ENCODE measurements at regions not wholly inside any gene's neighbourhood (a gene's known extent, or its start where the extent isn't known, plus 50 kb on each side); places are given as distances from the start of the nearest gene placed in this dataset.

DNA sequence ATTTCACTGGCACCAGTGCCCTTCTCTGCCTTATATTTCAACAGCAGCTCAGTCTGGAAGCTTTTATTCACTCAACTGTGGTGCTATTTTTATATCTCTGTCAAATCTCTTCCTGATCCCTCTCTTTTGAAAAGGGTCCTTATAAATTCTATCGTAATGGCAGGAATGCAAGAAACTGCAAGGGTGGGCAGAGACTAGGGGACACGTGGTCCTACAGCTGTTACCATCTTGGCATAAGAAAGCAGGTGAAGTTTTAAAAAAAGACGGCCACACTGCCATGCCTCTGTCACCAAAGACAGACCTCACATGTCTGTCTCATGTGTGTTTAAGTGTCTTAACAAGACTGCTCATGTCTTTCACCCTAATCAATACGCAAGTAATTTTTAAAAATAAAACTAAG lies 368.4 kb upstream of the CDH11 start:
- DNase-seq (ENCODE audit: low spot score in 2 of 2) (no peak), ATAC-seq (ENCODE audit: low read depth) (no peak)
- no peak overlapping the region for H3K4me3 Mint-ChIP-seq
- H3K27me3 Mint-ChIP-seq, result no peaks in the 10 kb centered on the region
- peaks cover 7% of the 10 kb centered on the region for H3K9me3 Mint-ChIP-seq
- H3K4me1 Mint-ChIP-seq, result no peaks in the 10 kb centered on the region
- no peaks in the 10 kb centered on the region for H3K36me3 Mint-ChIP-seq
- no peak overlapping the region for H3K27ac Mint-ChIP-seq

GRCh38 chr16:65489531-65490023 lies 367.7 kb upstream of the CDH11 start:
- H3K4me3 Mint-ChIP-seq, result no peak overlapping the region
- H3K4me1 Mint-ChIP-seq, result no peaks in the 10 kb centered on the region
- no peak overlapping the region for H3K27ac Mint-ChIP-seq
- no peaks in the 10 kb centered on the region for H3K27me3 Mint-ChIP-seq
- DNase-seq (ENCODE audit: low spot score in 2 of 2) (no peak), ATAC-seq (ENCODE audit: low read depth) (no peak)
- H3K36me3 Mint-ChIP-seq, result no peaks in the 10 kb centered on the region
- H3K9me3 Mint-ChIP-seq, result peaks cover 7% of the 10 kb centered on the region

DNA sequence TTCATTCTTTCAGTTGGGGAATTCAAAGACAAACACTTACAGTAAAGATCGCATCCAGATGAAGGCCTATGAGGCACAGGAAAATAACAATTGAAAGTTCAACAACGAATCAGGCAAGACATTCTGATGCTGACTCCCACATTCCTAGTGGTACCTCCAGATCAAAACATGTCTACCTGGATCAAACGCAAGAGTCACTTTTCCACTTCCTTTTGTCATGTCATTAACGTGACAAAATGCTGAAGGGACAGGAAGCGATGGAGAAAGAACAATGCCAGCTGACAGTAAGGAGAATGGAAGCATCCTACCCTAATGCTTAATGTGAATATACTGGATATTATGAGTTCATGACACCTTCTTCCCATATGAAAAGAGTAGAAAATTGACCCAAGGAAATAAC lies 365.4 kb upstream of the CDH11 start:
- H3K27ac Mint-ChIP-seq, result no peak overlapping the region

GRCh38 chr16:65481956-65482355 lies 360.1 kb upstream of the CDH11 start:
- ATAC-seq (ENCODE audit: low read depth), result no peak
- DNase-seq (ENCODE audit: low spot score in 2 of 2), result no peak
- Mint-ChIP-seq H3K36me3 (no peaks in the 10 kb centered on the region), H3K27ac (no peak overlapping the region), H3K4me1 (no peaks in the 10 kb centered on the region), H3K9me3 (peaks cover 1% of the 10 kb centered on the region), H3K27me3 (no peaks in the 10 kb centered on the region), H3K4me3 (no peak overlapping the region)

More for the DNA sequence above, 365.4 kb upstream of the CDH11 start:
- Mint-ChIP-seq H3K9me3 (peaks cover 5% of the 10 kb centered on the region), H3K4me3 (no peak overlapping the region), H3K4me1 (no peaks in the 10 kb centered on the region), H3K36me3 (no peaks in the 10 kb centered on the region), H3K27me3 (no peaks in the 10 kb centered on the region)
- no peak for ATAC-seq (ENCODE audit: low read depth)
- DNase-seq (ENCODE audit: low spot score in 2 of 2), result no peak

DNA sequence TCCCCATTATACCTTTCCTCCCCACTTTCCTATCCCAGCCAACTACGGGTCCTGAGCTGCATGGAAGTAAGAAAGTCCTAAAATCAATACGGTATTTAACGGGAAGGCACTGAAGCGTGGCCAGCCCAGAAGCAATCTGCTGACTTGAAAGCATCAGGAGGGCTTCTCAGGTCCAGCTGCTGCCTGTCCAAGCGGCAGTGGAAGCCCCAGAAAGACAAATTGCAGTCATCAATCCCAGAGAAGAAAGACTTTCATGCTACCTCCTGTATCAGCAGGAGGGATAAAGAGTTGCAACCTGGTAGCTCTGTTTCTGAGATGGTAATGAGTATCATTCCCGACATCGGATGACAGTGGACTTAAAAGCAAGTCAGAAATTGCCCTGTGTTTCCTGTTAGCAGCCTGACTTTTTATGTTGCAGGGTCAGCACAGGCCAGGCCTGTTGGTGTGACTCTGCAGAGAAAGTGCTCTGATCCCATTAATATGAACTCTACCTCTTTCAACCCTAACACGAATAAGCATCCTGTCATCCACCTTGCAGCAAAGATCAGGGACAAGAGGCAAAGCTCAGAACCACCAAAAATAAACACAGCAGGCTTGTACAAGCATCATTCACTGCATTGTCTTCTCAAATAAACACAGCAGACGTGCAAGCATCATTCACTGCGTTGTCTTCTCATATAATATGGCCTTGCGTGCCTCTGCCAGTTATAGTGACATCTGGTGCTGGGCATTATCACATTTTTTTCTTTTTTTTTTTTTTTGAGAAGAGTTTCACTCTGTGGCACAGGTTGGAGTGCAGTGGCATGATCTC lies 358.6 kb upstream of the CDH11 start:
- ATAC-seq (ENCODE audit: low read depth), result no peak
- Mint-ChIP-seq H3K4me1 (no peaks in the 10 kb centered on the region), H3K4me3 (no peak overlapping the region), H3K27ac (no peak overlapping the region), H3K27me3 (no peaks in the 10 kb centered on the region), H3K36me3 (no peaks in the 10 kb centered on the region), H3K9me3 (peaks cover 3% of the 10 kb centered on the region)
- DNase-seq (ENCODE audit: low spot score in 2 of 2), result no peak

DNA sequence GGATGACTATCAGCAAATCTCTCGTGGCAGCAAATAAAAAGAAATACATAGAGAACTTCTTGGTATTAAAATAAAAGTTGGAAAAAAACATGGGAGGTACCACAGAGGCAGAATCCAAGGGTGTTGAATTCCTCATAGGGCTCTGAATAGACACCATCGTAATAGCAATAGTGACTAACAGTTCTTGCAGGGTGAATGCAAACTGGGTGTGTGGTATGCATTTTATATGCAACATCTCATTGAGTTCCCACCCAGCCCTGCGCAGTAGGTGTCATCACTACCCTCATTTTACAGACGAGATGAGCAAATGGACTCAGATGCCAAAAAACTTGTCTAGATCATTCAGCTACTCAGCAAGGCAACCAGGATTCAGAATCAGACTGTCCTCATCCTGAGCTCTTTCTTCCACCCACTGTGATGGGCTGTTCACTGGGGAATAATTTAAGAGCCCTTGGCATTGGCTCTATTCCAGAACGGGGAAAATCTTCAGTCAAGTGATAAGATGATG lies 354.6 kb upstream of the CDH11 start:
- Mint-ChIP-seq H3K9me3 (peaks cover 3% of the 10 kb centered on the region), H3K27me3 (no peaks in the 10 kb centered on the region), H3K4me3 (no peak overlapping the region), H3K4me1 (no peaks in the 10 kb centered on the region), H3K36me3 (no peaks in the 10 kb centered on the region), H3K27ac (no peak overlapping the region)
- no peak for DNase-seq (ENCODE audit: low spot score in 2 of 2)
- no peak for ATAC-seq (ENCODE audit: low read depth)

- H3K4me1 Mint-ChIP-seq, result no peaks in the 10 kb centered on the region
- H3K4me3 Mint-ChIP-seq, result no peak overlapping the region
- peaks cover 3% of the 10 kb centered on the region for H3K9me3 Mint-ChIP-seq
- H3K27ac Mint-ChIP-seq, result no peak overlapping the region
- ATAC-seq (ENCODE audit: low read depth) (no peak), DNase-seq (ENCODE audit: low spot score in 2 of 2) (no peak)
- H3K27me3 Mint-ChIP-seq, result no peaks in the 10 kb centered on the region
- no peaks in the 10 kb centered on the region for H3K36me3 Mint-ChIP-seq
Observed at GRCh38 chr16:65473699-65474098, 351.8 kb upstream of the CDH11 start.

- H3K36me3 Mint-ChIP-seq, result no peaks in the 10 kb centered on the region
- H3K27ac Mint-ChIP-seq, result no peak overlapping the region
- no peak for DNase-seq (ENCODE audit: low spot score in 2 of 2)
- H3K4me3 Mint-ChIP-seq, result no peak overlapping the region
- H3K4me1 Mint-ChIP-seq, result no peaks in the 10 kb centered on the region
- H3K9me3 Mint-ChIP-seq, result peaks cover 2% of the 10 kb centered on the region
- H3K27me3 Mint-ChIP-seq, result no peaks in the 10 kb centered on the region
- ATAC-seq (ENCODE audit: low read depth), result no peak
Observed at GRCh38 chr16:65469116-65469515, 347.3 kb upstream of the CDH11 start.

DNA sequence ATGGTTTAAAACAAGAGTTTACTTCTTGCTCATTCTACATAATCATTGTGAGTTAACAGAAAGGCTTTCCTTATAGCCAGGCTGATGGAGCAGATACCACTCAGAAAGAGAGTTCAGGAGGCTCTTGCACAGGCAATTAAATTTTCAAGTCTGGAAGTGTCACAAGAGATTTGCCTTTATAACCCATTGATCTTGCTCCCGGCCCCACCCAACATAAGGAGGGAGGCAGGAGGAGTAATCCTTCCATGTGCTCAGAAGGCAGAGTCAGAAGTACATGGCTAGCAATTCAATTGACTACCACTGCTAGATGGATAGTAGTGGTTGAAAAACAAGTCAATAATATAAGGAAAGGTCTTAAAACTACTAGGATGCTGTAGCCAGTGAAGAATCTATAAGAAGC lies 346.3 kb upstream of the CDH11 start:
- Mint-ChIP-seq H3K27ac (no peak overlapping the region), H3K4me3 (no peak overlapping the region), H3K4me1 (no peaks in the 10 kb centered on the region), H3K9me3 (peaks cover 2% of the 10 kb centered on the region), H3K36me3 (no peaks in the 10 kb centered on the region), H3K27me3 (no peaks in the 10 kb centered on the region)
- no peak for ATAC-seq (ENCODE audit: low read depth)
- no peak for DNase-seq (ENCODE audit: low spot score in 2 of 2)

DNA sequence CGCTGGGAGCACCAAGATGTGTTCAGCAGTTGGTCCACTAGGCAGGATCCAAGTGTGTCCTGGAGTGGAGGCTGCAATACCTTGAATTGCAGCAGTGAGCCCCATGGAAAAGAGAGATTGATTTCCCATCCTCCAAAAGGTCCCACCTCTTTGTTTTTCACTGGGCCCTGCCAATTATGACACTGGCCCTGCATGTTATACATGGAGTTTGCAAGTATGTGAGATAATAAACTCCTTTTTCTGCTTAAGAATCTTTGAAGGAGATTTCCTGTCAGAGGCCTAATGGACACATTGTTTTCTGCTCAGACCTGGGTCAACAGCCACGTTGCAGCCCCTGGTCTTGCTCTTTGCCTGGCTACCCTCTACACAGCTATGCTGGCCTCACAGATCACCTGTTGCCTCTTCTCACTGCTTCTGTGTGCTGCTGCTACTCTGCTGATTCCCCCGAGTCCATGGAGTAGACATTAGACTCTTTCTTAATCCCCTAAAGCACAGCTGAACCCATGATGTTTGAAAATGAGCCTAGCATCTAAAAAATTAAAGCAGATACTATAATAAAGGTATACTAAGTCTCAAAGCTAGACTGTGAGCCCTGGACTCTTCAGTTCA lies 341.9 kb upstream of the CDH11 start:
- H3K27me3 Mint-ChIP-seq, result no peaks in the 10 kb centered on the region

GRCh38 chr16:65457084-65457483 lies 335.2 kb upstream of the CDH11 start:
- ATAC-seq (ENCODE audit: low read depth) (no peak), DNase-seq (ENCODE audit: low spot score in 2 of 2) (no peak)
- Mint-ChIP-seq H3K27ac (no peak overlapping the region), H3K27me3 (no peaks in the 10 kb centered on the region), H3K36me3 (no peaks in the 10 kb centered on the region), H3K9me3 (peaks cover 11% of the 10 kb centered on the region), H3K4me1 (no peaks in the 10 kb centered on the region), H3K4me3 (no peak overlapping the region)

More for the DNA sequence above, 341.9 kb upstream of the CDH11 start:
- no peaks in the 10 kb centered on the region for H3K4me1 Mint-ChIP-seq
- H3K27ac Mint-ChIP-seq, result no peak overlapping the region
- peaks cover 5% of the 10 kb centered on the region for H3K9me3 Mint-ChIP-seq
- H3K4me3 Mint-ChIP-seq, result no peak overlapping the region
- DNase-seq (ENCODE audit: low spot score in 2 of 2) (no peak), ATAC-seq (ENCODE audit: low read depth) (no peak)
- H3K36me3 Mint-ChIP-seq, result no peaks in the 10 kb centered on the region

DNA sequence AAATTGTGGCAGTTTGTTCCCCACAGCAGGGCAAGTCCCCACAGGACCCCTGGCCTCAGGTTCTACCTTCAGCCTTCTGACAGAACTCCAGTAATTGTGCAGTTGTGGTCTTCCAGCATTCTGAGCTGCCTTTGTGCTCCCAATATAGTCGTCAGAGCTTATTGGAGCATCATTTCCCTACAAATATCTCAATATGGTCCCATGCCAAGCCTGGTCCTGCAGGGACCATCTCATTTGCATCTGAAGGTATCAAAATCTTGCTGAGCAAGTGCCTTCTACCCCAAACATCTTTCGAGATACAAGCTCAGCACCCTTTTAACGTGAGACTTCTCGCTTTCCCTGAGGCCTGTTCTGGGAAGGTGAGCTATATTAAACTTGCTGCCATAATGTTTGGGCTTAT lies 333.9 kb upstream of the CDH11 start:
- ATAC-seq (ENCODE audit: low read depth) (no peak), DNase-seq (ENCODE audit: low spot score in 2 of 2) (no peak)
- H3K27me3 Mint-ChIP-seq, result no peaks in the 10 kb centered on the region
- no peaks in the 10 kb centered on the region for H3K36me3 Mint-ChIP-seq
- no peaks in the 10 kb centered on the region for H3K4me1 Mint-ChIP-seq
- no peak overlapping the region for H3K27ac Mint-ChIP-seq
- peaks cover 11% of the 10 kb centered on the region for H3K9me3 Mint-ChIP-seq
- no peak overlapping the region for H3K4me3 Mint-ChIP-seq

DNA sequence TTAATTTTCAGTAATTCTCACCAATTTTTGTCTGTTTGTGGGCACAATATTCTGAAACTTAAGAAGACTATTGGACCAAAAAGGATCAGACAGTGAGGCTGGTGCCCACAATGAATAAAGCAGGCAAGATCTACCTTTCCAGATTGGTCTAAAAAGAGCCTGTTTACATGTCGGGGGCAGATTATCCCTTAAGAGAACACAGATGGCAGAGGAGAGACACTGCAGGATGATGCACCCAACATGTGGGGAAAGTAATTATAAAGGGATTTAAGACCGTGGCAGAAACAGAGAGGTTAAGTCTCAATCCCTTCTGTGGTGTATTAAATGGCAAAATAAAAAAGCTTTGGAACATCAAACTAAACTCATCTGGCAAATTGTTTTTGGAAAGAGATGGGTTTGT lies 331.8 kb upstream of the CDH11 start:
- Mint-ChIP-seq H3K27me3 (no peaks in the 10 kb centered on the region), H3K4me3 (no peak overlapping the region), H3K9me3 (peaks cover 12% of the 10 kb centered on the region), H3K27ac (no peak overlapping the region), H3K4me1 (no peaks in the 10 kb centered on the region), H3K36me3 (no peaks in the 10 kb centered on the region)
- ATAC-seq (ENCODE audit: low read depth) (no peak), DNase-seq (ENCODE audit: low spot score in 2 of 2) (no peak)

DNA sequence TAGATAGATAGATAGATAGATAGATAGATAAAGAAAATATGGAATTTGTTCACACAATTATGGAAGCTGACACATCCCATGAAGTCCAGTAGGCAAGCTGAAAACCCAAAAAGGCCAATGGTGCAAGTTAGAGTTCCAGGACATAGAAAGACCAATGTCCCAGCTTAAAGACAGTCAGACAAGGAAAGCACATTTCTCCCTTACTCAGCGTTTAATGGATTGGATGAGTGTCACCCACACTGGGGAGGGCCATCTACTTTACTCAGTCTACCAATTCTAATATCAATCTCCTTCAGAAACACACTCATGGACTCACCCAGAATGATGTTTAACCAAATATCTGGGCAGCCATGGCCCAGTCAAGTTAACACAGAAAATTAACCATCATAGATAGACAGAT lies 327.7 kb upstream of the CDH11 start:
- peaks cover 14% of the 10 kb centered on the region for H3K9me3 Mint-ChIP-seq
- no peaks in the 10 kb centered on the region for H3K27me3 Mint-ChIP-seq
- no peaks in the 10 kb centered on the region for H3K36me3 Mint-ChIP-seq
- DNase-seq (ENCODE audit: low spot score in 2 of 2) (no peak), ATAC-seq (ENCODE audit: low read depth) (no peak)
- no peak overlapping the region for H3K4me3 Mint-ChIP-seq
- H3K4me1 Mint-ChIP-seq, result no peaks in the 10 kb centered on the region
- no peak overlapping the region for H3K27ac Mint-ChIP-seq
